DMS114 treated with DMSO at 0.1 percent for 48 hours (cell line): ENCODE measurements at regions not wholly inside any gene's neighbourhood (a gene's known extent, or its start where the extent isn't known, plus 50 kb on each side); places are given as distances from the start of the nearest gene placed in this dataset.
"Not testable (repeated sequence)": the region's sequence is repeated elsewhere in the genome, so short reads cannot be mapped to it uniquely, and the experiment has no call there.

Experiments used
- DNase-seq: peaks from one replicate; lab custom pipeline; 2025; ENCODE audit not compliant: unreplicated experiment; lab: John Stamatoyannopoulos, UW

DNA sequence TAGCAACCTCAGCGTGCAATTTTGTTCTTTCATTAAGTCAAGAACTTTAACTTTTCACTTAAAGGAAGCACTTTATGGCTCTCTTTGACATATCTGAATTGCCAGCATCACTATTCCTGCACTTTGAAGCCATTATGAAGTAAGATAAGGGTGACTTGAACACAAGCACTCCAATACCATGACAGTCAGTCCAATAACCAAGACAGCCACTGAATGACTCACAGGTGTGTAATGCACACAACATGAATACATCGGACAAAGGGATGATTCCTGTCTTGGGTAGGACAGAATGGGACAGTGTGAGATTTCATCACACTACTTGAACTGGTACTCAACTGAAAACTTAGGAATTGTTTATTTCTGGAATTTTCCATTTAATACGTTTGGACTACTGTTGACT lies 233.7 kb upstream of the IPO5 start:
- DNase-seq = no peak

DNA sequence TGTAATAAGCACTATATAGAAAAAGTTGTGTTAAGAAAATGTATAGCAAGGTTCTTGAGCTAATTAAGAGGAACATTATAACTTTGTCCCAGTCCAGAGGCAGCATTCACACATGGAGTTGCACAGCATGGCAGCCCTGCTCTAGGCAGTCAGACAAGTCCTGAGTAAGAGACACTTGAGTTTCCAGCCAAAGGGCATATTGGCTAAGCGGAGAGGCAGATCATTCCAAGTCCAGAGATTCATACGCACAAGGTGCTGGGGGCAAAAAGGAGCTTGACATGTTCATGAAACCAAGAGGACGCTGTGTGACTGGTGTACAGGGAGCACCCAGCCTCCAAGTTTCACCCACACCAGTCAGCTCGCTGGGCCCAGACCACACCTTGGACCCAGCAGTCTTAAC lies 232.6 kb upstream of the IPO5 start:
- DNase-seq = no peak

DNA sequence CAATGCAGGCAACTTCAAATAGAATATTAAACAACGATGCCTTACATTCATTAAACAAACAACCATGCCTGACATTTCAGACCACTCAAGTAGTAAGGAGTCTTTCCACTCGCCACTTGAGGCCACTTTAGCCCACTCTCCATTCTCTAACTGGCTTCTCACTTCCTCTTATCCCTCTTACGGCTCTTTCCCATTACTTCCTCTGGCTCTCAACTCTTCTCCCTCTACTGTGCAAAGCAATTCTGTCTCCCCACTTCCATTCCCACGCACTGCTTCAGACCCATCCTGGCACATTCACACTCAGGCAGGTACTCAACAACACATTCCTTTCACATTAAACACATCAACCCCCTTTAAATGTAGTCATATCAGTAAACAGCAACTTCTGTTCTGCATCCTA lies 229.8 kb upstream of the IPO5 start:
- no peak for DNase-seq

DNA sequence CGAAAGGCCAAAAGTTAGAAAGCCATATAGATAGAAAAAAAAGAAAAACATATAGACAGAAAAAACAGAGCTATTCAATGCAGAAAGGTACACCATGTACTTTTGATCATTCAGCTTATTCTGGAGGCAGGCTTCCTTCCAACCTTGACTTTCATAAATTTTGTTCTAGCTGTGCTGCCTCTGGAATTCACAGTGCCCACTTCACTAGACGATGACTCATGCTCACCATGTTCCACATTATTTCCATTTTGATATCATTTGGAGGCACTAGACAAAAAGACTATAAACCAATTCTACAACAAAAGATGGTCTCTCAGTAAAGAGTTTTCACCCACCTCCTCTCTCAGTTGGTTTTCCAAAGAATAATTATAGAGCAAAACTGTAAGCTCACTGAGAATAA lies 229.0 kb upstream of the IPO5 start:
- DNase-seq = no peak

DNA sequence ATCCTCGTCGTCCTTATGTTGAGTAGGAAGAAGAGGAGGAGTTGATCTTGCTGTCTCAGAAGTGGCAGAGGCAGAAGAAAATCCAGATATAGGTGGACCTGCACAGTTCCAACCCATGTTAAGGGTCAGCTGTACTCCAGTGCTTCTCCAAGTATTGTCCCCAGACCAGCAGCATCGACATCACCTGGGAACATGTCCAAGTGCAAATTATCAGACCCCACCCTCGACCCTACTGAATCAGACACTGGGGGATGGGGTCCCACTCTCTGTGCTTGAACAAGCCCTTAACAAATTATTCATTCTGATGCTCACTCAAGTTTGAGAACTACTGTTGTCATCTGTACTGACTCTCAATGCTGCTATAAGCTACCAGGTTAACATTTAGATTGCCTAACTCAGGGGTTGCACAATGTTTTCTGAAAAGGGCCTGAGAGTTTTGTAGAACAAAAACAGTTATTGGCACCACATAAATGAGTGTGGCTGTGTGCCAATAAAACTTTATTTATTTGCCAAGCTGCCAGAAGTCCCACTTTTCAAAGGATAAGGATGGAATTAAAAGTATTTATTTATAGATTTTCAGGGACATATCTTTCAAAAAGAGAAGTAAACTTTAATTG lies 226.7 kb upstream of the IPO5 start:
- DNase-seq = no peak

DNA sequence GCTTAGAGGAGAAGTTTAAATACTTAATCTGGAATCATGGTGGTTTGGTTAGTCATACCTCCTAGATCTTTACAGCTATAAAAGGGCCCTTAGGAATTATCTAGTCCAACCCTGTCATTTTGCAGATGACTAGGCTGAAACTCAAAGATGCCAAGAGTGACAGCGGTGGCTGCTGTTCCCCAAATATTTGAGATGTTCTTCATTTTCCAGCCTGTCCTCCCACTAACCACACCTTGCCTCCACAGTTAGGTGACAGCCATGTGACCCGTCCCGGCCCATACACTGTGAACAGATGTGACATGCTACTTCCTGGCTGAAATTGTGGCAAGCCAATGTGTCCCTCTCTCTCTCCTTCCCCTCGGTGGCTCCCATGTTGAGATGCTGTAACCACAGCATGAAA lies 225.5 kb upstream of the IPO5 start:
- no peak for DNase-seq

DNA sequence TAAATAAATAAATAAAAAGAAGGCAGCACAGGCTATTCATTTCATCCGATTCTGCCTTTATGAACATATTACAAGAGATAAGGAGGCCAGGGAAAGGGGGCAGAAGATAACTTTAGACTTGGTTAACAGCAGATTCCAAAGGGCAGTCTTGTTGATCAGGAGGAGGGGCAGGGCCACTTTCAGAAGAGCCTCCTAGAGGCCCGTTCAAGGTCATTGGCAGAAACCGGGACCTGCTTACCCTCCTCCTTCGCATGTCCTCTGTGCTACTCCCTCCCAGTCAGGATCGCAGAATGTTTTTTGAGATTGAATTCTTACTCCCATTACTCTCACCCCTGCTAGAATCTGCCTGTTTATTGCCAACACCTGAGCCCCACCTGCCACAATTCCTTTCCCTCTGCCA lies 217.0 kb upstream of the IPO5 start:
- no peak for DNase-seq

DNA sequence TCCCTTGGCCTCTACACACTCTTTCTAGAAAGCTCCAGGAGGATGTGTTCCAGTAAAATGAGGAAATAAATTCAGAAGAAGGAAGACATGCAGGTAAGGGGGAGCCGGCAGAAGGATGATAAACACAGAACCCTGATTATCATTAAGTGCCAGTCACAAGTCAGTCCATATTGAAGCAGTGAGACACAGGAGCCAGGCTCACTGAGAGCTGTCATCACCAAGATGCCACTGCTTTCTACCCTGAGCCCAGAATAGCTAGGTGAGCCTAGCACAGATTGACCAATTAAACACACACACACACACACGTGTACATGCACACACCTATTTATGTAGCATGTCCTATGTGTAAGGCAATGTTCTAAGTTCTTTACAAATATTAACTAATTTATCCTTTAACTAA lies 211.4 kb upstream of the IPO5 start:
- DNase-seq = no peak

DNA sequence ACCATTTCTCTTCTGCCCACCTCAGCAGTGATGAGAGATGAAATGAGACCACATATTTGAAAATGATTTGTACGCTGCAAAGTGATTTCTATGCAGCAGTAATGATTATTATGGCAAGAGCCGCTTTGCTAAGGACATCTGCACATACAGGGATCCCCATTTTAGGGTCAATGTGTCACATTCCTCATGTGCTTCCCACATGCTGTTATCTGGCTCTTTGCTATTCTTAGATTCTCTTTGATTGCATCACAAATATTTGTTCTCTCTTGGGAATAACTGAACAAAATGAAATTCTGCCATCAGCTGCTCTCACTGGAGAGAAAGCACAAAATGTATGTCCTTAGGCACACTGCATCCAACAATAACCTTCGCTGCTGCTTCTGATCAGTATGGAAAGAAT lies 209.5 kb upstream of the IPO5 start:
- DNase-seq = no peak

DNA sequence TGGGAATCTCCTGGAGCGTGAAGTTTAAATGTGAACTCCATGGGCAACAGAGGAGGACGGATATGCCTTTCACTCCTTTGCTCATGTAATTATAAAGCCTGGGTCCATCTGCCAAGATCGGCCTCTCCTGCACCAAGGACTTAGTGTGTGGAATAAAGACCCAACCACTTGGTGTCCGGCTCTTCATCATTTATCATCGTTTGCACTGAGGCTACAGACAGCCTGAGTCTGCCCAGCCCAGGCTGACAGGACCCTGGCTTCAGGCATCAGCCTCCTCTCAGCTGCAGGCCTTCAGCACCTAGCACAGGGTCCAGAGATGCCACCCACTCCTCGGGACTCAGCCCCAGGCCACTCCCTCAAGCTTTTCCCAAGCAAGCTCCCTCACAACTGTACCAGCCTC lies 206.8 kb upstream of the IPO5 start:
- DNase-seq = no peak

DNA sequence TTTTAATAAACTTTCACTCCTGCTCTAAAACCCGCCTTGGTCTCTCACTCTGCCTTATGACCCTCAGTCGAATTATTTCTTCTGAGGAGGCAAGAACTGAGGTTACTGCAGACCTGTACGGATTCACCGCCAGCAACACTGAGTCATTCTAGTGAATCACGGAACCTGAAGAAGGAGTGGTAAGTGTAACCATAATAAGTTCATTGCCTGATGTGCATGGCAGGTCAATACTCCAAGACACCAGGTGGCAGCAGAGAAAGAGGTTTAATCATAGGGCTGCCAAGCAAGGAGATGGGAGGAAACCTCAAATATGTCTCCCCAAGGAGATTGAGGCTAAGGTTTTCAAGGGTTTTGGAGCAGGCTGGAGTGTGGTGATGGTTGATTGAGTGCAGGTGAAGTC lies 204.3 kb upstream of the IPO5 start:
- DNase-seq = no peak

DNA sequence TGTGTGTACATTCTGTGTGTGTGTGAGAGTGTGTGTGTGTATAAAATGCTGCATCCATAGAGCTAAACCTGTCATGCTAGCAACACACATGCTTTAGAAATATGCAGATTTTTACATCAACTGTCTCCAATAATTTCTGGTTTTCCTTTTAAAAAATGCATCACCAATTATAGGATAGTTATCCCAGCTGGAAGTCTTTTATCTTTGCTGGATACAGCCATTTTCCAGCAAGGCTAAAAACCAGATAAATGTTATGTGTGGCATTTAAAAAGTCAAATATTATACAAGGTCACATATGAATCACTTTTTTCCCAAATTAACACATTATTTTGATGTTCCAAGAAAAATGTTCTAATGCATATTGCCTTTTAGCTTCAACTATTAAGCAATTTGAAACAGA lies 202.0 kb upstream of the IPO5 start:
- no peak for DNase-seq

DNA sequence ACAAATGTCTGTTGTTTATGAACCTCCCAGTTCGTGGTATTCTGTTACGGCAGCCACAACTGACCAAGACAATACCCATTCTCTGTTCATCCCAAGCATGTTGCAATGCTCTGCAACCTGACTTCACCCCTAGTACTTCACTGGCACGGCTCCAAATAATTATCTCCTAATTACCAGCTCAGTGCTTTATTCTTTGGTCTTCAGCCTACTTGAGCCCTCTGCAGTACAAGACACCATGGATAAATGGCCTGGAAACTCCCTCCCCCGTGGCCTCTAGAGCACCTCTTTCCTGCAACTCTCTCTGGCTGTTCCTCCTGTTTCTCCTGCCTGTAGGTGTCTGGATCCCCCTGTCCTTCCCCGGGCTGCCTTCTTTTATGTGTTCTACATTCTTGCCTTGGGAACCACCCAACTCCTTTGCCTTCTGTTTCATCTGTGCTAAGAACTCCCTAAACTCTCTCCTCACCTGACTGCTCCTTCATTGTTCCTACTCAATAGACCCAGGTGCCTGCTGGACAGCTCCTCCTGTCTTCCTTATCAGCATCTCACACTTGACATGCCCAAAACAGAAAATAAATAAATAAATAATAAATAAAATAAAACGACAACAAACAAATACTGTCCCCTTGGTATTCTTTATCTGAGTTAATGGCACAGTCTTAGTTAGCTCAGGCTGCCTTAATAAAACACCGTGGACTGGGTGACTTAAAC lies 200.4 kb upstream of the IPO5 start:
- DNase-seq = no peak

DNA sequence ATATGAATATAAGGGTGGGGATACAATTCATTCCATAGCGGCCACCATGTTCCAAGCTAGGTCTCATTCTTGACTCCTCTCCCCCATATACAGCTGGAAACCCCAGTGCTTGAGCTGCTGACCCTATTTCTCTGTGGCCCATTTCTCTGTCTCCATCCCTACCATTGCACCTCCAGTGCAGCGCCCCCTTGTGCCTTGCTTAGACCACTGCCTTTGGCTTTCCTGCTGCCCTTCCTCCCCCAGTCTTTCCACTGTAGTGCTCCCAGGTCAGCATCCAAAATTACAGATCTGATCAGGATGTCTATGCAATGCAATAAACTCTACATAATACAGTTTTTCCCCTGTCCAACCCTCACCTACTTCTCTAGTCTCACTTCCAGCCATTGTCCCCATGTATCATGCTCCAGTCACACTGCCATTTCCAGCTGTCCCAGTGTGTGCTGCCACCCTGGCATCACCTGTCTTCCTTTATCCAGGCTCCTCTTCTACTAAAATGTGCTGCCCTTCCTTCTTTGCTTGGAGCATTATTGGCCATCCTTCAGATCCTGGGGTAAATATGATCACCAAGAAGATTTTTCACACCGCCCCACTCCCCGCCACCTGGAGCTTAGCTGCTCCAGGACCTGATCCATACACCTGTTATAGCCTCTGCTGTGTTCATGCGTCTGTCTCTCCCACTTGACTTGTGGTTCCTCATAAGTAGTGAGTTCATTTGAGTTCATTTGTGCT lies 199.4 kb upstream of the IPO5 start:
- DNase-seq = no peak

DNA sequence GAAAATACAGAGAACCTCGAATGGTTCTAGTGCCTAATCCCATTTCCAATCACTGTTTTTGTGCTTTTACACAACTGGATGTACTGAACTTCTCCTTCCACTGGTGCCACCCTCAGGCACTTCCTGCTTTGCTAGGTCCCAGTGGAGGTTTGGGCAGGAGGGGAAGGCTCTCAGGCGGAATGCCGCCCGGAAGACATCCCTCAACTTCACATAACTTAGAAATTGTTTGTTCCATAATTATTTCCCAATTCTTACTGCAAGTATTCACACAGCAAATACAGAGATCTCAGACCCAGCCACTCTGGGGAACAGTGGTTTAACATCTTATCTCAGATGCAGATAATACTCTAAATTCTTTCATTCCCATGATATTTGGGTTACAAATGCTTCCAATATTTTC lies 195.7 kb upstream of the IPO5 start:
- DNase-seq = no peak

DNA sequence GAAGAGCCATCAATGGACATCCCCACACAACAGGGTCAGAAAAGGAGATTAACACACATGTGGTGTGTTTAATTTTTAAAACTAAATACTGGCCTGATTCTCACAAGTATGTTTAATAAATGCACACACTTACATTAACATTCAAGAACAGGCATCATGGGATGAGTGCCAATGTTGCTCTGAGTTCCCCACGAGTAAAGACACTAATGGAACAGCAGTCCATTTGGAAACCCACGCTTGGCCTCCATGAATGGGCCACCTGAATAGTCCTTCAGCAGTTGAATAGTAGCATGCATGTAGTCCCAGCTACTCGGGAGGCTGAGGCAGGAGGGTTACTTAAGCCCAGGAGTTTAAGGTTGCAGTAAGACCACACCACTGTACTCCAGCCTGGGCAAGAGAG lies 195.2 kb upstream of the IPO5 start:
- no peak for DNase-seq

DNA sequence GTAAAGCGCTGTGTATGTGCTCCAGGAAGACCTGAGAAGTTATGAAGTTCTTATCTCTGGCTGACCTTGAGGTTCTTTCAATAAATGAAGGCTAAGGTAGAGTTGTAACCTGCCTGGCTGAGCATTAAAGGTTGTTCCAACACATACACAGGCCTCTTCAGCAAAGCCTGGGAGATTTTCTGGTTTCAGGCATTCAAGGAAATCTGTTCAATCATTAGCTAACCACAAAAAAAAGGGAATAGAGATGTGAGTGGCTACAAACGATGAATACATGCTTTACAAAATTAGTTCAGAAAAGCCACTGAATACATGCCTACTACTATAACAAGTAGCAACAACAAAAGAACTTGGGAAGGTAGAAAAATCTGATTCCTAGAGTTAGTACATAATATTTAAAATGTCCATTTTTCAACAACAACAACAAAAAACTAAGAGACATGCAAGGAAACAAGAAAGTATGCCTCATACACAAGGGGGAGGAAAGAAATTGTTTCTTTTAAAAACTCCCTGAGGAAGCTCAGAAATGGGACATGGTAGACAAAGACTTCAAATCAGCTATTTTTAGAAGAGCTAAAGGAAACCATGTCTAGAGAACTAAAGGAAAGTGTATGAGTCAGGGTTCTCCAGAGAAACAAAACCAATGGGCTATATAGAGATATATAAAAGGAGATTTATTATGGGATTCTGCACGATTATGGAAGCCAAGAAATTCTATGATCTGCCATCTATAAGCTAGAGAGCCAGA lies 191.5 kb upstream of the IPO5 start:
- no peak for DNase-seq

DNA sequence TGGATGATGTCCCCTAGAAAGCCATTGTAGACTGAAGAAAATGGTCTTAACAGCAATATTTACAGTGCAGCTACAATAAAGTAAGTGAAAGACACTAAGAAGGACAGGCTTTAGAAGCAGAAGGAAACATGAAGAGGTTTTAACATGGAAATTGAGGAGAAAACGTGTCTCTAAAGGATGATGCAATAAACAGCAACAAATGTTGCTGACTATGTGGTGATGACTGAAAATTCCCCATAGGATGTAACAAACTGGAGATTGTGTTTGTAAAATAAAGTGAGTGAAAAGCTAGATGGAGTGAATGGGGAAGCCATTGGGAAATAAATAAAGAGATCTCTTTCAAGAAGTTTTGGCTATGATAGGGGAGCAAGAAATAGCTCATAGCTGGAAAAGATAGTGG lies 186.7 kb upstream of the IPO5 start:
- DNase-seq = no peak

DNA sequence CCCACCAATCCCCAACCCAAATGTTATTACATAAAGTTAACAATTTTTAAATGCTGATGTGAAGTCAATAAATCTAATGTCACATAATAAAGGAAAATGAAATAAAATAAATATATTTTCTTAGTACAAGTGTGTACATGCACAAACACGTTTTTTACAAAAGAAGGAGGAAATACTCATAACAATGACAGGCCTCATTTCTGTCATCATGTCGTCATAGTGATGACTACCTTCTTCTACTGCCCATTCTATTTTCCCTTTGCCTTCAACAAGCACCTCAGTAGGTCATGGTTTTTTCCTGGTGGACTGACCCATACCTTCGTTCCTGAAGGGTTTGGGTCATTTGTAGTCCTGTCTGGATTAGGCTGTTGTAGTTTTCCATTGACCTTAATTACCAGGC lies 185.3 kb upstream of the IPO5 start:
- DNase-seq = no peak

DNA sequence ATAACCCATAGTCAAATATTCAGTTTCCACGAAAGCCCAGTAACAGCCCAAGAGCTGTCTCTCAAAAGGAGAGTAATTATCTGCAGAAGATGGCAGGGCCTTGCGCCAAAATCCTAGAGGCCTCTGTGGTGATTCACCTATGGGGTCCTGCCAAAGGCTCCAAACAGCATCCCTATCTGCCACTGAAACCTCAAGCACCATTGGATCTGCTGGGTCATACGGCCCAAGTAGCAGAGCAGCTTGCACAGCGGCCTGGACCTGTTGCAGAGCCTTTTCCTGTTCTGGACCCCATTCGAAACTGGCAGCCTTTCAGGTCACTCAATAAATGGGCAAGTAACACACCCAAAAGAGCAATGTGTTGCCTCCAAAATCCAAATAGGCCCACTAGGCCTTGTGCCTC lies 183.2 kb upstream of the IPO5 start:
- DNase-seq = not testable (repeated sequence)

DNA sequence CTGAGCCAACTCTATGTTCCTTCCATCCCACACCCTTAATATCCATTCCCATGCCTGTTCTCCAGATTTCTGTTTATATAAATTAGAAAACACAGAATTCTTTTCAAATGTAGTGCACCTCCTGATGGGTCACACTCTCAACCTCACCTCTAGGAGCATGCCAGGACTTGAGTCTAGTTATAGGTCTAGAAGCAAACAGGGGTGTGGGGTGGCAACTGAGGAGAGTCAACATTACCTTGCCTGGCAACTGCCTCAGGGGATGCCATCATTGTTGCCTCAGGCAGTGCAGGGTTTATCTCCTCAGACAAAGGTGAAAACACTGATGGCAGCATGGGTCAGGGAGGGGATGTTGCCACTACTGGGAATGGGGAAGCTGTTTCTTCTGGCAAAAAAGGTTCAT lies 181.0 kb upstream of the IPO5 start:
- not testable (repeated sequence) for DNase-seq
